ENCODE measurements at regions not wholly inside any gene's neighbourhood (a gene's known extent, or its start where the extent isn't known, plus 50 kb on each side); places are given as distances from the start of the nearest gene placed in this dataset.

DNA sequence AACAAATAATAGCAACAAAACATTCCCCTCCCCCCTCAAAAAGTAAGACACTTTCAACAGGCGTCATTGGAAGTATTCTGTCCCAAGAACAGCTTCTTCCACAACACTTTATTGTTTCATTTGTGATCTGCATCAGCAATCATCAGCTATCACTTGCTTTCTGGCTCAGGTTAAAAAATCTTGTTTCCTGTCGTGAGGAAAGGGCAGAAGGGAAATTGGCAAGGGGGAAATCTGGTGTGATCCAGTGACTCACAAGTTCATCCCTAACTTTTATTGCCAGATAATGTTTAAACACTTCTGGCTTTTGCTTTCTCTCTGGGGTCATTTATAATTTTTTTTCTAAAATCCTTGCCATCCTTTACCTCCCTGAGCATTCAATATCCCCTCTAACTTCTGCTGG, 247.4 kb upstream of the GIMD1 start:
- DNase-seq (ENCODE audit: low spot score) = no peak
- TF ChIP-seq, protein P1, sequence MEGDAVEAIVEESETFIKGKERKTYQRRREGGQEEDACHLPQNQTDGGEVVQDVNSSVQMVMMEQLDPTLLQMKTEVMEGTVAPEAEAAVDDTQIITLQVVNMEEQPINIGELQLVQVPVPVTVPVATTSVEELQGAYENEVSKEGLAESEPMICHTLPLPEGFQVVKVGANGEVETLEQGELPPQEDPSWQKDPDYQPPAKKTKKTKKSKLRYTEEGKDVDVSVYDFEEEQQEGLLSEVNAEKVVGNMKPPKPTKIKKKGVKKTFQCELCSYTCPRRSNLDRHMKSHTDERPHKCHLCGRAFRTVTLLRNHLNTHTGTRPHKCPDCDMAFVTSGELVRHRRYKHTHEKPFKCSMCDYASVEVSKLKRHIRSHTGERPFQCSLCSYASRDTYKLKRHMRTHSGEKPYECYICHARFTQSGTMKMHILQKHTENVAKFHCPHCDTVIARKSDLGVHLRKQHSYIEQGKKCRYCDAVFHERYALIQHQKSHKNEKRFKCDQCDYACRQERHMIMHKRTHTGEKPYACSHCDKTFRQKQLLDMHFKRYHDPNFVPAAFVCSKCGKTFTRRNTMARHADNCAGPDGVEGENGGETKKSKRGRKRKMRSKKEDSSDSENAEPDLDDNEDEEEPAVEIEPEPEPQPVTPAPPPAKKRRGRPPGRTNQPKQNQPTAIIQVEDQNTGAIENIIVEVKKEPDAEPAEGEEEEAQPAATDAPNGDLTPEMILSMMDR (IDR thresholded peaks at IDR 0.05; ENCODE audit: borderline replicate concordance, control extremely low read depth, extremely low read depth, insufficient read depth, missing control alignments) = no peak
- in situ Hi-C loops (cut with MboI; ENCODE audit: low sequenced_read_pairs, unreplicated experiment) = no loop called here

DNA sequence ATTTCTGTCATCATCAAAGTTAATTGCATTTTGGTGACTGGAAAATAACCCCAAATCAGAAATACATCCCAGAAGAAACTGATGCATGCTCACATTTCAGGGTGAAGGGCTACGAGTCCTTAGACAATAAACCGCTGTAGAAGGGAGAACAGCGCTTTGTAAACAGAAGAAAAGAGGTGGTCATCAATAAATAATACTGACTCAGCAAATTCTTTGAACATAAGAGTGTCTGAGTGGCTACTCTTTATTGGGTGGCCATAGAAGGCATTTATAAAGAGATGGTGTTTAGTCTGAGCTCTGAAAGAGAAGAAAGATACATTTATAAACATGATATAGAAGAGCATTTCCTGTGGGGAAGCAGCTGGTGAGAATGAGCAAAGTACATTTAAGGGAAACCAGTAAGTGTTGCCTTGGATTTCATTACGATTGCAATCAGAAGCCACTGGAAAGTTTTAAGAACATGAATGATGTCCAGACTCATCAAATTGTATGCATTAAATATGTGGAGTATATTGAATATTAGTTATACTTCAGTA, 246.9 kb upstream of the GIMD1 start:
- TF ChIP-seq, protein P1 (IDR thresholded peaks at IDR 0.05; ENCODE audit: borderline replicate concordance, control extremely low read depth, extremely low read depth, insufficient read depth, missing control alignments) = no peak
- in situ Hi-C loops (cut with MboI; ENCODE audit: low sequenced_read_pairs, unreplicated experiment) = no loop called here
- no peak for DNase-seq (ENCODE audit: low spot score)

DNA sequence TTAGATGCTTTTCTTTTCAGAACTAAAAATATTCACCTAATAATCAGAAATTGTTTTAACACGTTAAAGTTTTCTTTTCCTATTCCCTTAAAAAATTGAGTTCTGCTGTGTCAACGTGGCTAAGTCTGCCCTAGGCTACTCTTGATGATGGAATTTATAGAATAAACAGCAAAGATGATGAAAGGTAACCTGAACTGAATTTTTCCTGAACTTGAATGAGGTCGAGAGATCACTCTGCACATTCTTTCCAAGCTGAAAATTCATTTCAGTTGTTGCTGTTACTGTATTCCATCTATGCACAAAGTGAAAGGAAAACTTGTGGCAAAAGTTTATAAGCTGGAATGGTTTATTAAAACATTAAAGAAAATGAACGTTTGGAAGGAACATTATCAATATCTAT, 245.9 kb upstream of the GIMD1 start:
- in situ Hi-C loops (cut with MboI; ENCODE audit: low sequenced_read_pairs, unreplicated experiment) = no loop called here
- DNase-seq (ENCODE audit: low spot score) = no peak
- TF ChIP-seq, protein P1 (IDR thresholded peaks at IDR 0.05; ENCODE audit: borderline replicate concordance, control extremely low read depth, extremely low read depth, insufficient read depth, missing control alignments) = no peak

DNA sequence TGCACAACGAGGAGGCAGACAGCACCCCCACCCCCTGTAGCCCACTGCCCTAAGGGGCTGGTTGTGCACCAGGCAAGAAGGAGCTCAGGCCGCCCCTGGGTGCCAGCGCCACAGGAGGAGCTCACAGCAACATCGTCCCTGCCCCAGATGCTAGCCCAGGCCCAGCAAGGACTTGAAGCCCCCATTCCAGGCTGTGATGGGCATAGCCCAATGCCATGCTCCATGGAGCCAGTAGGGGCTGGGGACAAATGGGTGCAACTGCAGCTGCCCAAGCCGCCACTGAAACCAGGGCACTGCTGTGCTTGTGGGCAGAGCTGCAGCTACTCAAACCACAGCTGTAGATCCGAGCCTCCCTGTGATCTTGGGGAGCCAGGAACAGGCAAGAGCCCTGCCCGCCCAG, 241.3 kb upstream of the GIMD1 start:
- TF ChIP-seq, protein P1 (IDR thresholded peaks at IDR 0.05; ENCODE audit: borderline replicate concordance, control extremely low read depth, extremely low read depth, insufficient read depth, missing control alignments) = no peak
- no peak for DNase-seq (ENCODE audit: low spot score)
- in situ Hi-C loops (cut with MboI; ENCODE audit: low sequenced_read_pairs, unreplicated experiment) = no loop called here

DNA sequence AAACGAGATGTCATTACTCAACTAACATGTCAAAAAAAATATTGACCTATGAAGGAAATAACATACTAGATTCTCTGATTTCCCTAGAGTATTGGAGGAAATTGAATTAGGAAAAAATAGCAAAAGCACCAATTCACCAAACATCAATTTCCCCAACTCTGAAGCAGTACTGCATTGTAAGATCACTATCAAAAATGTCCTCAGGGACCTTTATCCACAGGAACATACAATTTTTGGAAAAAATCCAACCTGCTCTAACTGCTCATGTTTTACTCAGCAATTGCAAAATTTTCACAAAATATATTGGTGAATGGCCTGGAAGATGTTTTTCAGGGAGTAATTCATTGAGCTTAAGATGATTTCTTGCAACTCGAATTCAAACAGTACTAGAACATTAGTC, 239.0 kb upstream of the GIMD1 start:
- no peak for DNase-seq (ENCODE audit: low spot score)
- TF ChIP-seq, protein P1 (IDR thresholded peaks at IDR 0.05; ENCODE audit: borderline replicate concordance, control extremely low read depth, extremely low read depth, insufficient read depth, missing control alignments) = no peak
- in situ Hi-C loops (cut with MboI; ENCODE audit: low sequenced_read_pairs, unreplicated experiment) = no loop called here

DNA sequence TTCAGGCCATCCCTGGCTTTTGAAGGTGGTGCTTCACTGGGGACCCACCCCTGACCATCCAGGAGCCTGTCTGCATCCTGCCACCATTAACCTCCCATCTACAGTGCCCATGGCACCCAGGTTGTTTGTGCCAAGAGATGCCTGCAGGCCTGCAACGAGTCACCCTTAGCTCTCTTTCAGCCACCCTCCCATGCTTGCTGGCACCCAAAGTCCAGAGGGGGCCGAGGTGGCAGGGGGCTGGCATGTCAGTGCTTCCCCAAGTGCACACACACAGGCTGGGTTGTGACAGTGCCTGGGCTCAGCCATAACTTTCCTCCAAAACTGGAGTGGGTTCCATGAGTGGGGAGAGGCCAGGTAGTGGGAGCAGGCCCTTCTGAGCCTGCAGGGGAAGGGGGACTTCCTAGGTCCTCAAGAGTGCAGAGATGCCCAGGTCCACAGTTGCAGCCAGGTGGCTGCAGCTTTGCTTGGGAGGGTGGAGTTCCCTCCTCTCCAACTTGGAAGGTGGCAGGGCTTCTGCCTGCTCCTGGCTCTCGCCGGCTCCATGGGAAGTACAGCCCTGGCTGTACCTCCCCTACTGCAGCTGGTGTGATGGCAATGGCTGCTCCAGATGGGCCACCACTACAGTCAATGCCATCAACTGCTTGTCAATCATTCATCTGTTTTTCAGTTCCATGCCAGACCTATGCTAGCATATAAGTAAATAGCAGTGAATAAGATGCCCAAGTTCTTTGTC, 235.9 kb upstream of the GIMD1 start:
- in situ Hi-C loops (cut with MboI; ENCODE audit: low sequenced_read_pairs, unreplicated experiment) = no loop called here
- DNase-seq (ENCODE audit: low spot score) = no peak
- TF ChIP-seq, protein P1 (IDR thresholded peaks at IDR 0.05; ENCODE audit: borderline replicate concordance, control extremely low read depth, extremely low read depth, insufficient read depth, missing control alignments) = no peak

Measured in GM13976 (cell line).